Liver (tissue), 3 donors: ENCODE measurements at regions not wholly inside any gene's neighbourhood (a gene's known extent, or its start where the extent isn't known, plus 50 kb on each side); places are given as distances from the start of the nearest gene placed in this dataset.

ENCODE experiments used
- CTCF ChIP-seq: fragments of 150-350 bp; IDR thresholded peaks from 2 replicates; pipeline ENCODE4 v1.5.1; 2017; ENCODE audit warnings: improper control_type of control experiment, low read depth, low read length; ENCODE audit not compliant: missing input control
- GABPA ChIP-seq, 2 donors: IDR thresholded peaks in 1 of 2; conservative IDR thresholded peaks in 1 of 2; 2 replicates each; pipeline ENCODE4 v1.6.1; 2016; ENCODE audit warnings: antibody characterized with exemption in 2 of 2, mild to moderate bottlenecking in 1 of 2, moderate library complexity in 1 of 2
- JUND ChIP-seq, 2 donors: IDR thresholded peaks; 2 replicates each; pipeline ENCODE4 v1.6.1; 2016; ENCODE audit warnings: antibody characterized with exemption in 2 of 2
- RAD21 ChIP-seq, 2 donors: IDR thresholded peaks; 2 replicates each; pipeline ENCODE4 v1.6.1; 2016; ENCODE audit warnings: antibody characterized with exemption in 2 of 2, mild to moderate bottlenecking in 2 of 2
- RXRA ChIP-seq, 2 donors: IDR thresholded peaks; 2 replicates each; pipeline ENCODE4 v1.6.1; 2017 to 2018; ENCODE audit warnings: antibody characterized with exemption in 2 of 2, mild to moderate bottlenecking in 1 of 2
- SP1 ChIP-seq: IDR thresholded peaks from 2 replicates; pipeline ENCODE4 v1.6.1; 2018; ENCODE audit warnings: antibody characterized with exemption, mild to moderate bottlenecking
- TAF1 ChIP-seq: conservative IDR thresholded peaks from 2 replicates; pipeline ENCODE4 v1.6.1; 2016; ENCODE audit warnings: antibody characterized with exemption, mild to moderate bottlenecking
- YY1 ChIP-seq: IDR thresholded peaks from 2 replicates; pipeline ENCODE4 v1.6.1; 2016; ENCODE audit warnings: antibody characterized with exemption, mild to moderate bottlenecking
- donor health status: healthy.
- donor health status: healthy.

- TF ChIP-seq CTCF (no peak), TAF1 (no peak), YY1 (no peak), RAD21 (IDR thresholded peaks at IDR 0.05) (no peak), SP1 (no peak), GABPA (IDR thresholded peaks at IDR 0.05 in 1 of 2, conservative IDR thresholded peaks at IDR 0.05 in 1 of 2) (no peak), JUND (IDR thresholded peaks at IDR 0.05) (no peak), RXRA (IDR thresholded peaks at IDR 0.05) (no peak)
Measured at GRCh38 chr5:5586721-5587120, 164.2 kb downstream of the ICE1 start.
